RWPE2 (cell line): ENCODE measurements at regions not wholly inside any gene's neighbourhood (a gene's known extent, or its start where the extent isn't known, plus 50 kb on each side); places are given as distances from the start of the nearest gene placed in this dataset.
A peak's percentile ranks its signal among the peaks of the same experiment; 100 is the strongest.

Source experiments
- ATAC-seq: fragments of 200-7000 bp; cut with Tn5 transposase; 3 replicates; pipeline ENCODE4 v1.9.1; 2021; ENCODE audit warnings: low read depth
- DNase-seq: peaks from one replicate; pipeline ENCODE4 v3.0.0-alpha.2; 2020; ENCODE audit warnings: low spot score
- H3K27ac ChIP-seq: fragments of 450-650 bp; 2 replicates; pipeline ENCODE4 v1.5.1; 2017; ENCODE audit warnings: mild to moderate bottlenecking; ENCODE audit not compliant: poor library complexity, severe bottlenecking
- H3K27me3 ChIP-seq: fragments of 250-450 bp; sonication (Bioruptor Pico); 2 replicates; pipeline ENCODE4 v1.5.1; 2021; ENCODE audit warnings: mild to moderate bottlenecking, moderate library complexity; ENCODE audit not compliant: insufficient read depth, poor library complexity, severe bottlenecking
- H3K36me3 ChIP-seq: fragments of 250-450 bp; sonication (Bioruptor Pico); 2 replicates; pipeline ENCODE4 v1.5.1; 2020; ENCODE audit warnings: low read depth, mild to moderate bottlenecking, moderate library complexity
- H3K4me1 ChIP-seq: fragments of 250-450 bp; sonication (Bioruptor Pico); 2 replicates; pipeline ENCODE4 v1.5.1; 2021; ENCODE audit warnings: mild to moderate bottlenecking, moderate library complexity; ENCODE audit not compliant: insufficient read depth, poor library complexity, severe bottlenecking
- H3K4me3 ChIP-seq: fragments of 250-450 bp; sonication (Bioruptor Pico); 2 replicates; pipeline ENCODE4 v1.5.1; 2021; ENCODE audit warnings: mild to moderate bottlenecking, moderate library complexity; ENCODE audit not compliant: severe bottlenecking
- H3K9me3 ChIP-seq: fragments of 250-450 bp; sonication (Bioruptor Pico); 2 replicates; pipeline ENCODE4 v1.5.1; 2021; ENCODE audit warnings: mild to moderate bottlenecking, moderate library complexity; ENCODE audit not compliant: severe bottlenecking
- TF ChIP-seq, protein P1 (sequence below): fragments of 450-650 bp; IDR thresholded peaks from one replicate; pipeline ENCODE4 v1.5.1; 2017; ENCODE audit warnings: mild to moderate bottlenecking, moderate library complexity; ENCODE audit not compliant: poor library complexity, severe bottlenecking

DNA sequence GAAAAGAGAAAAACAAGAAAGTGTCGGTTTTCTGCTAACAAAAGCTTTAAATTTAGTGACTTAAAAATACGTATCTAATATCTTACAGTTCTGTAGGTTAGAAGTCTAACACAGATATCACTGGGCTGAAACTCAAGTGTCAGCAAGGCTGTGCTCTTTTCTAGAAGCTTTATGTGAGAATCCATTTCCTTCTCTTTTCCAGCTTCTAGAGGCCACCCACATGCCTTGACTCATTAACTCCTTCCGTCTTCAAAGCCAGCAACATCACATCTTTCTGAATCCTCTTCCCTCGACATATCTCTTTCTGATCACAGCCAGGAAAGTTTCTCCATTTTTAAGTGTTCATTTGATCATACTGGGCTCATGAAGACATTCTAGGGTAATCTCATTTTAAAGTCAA, 262.0 kb downstream of the MAFB start:
- no peaks in the 10 kb centered on the region for H3K36me3 ChIP-seq
- H3K4me1 ChIP-seq: peaks cover 7% of the 10 kb centered on the region
- DNase-seq (no peak), ATAC-seq (no peak)
- H3K9me3 ChIP-seq: no peaks in the 10 kb centered on the region
- no peak overlapping the region for H3K4me3 ChIP-seq
- H3K27ac ChIP-seq: no peak overlapping the region
- H3K27me3 ChIP-seq: no peaks in the 10 kb centered on the region
- TF ChIP-seq, protein P1, sequence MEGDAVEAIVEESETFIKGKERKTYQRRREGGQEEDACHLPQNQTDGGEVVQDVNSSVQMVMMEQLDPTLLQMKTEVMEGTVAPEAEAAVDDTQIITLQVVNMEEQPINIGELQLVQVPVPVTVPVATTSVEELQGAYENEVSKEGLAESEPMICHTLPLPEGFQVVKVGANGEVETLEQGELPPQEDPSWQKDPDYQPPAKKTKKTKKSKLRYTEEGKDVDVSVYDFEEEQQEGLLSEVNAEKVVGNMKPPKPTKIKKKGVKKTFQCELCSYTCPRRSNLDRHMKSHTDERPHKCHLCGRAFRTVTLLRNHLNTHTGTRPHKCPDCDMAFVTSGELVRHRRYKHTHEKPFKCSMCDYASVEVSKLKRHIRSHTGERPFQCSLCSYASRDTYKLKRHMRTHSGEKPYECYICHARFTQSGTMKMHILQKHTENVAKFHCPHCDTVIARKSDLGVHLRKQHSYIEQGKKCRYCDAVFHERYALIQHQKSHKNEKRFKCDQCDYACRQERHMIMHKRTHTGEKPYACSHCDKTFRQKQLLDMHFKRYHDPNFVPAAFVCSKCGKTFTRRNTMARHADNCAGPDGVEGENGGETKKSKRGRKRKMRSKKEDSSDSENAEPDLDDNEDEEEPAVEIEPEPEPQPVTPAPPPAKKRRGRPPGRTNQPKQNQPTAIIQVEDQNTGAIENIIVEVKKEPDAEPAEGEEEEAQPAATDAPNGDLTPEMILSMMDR: no peak

DNA sequence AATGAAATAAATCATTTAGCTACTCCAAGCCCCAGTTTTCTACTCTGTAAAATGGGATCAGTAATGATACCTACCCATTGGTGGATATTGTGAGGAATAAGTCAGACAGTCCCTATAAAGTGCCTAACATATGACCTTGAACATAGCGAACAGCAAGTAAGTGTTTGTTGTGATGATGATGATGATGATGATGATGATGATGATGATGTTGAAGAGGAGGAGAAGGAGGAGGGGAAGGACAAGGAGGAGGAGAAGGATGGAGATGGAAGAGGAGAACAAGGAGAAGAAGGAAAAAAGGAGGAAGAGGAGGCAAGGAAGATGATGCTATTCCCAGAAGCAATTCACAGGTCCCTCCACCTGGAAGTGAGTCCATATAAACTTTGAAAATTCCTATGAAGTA, 264.3 kb downstream of the MAFB start:
- Histone ChIP-seq H3K27me3 (no peaks in the 10 kb centered on the region), H3K4me3 (no peak overlapping the region), H3K36me3 (no peaks in the 10 kb centered on the region), H3K9me3 (no peaks in the 10 kb centered on the region), H3K27ac (no peak overlapping the region), H3K4me1 (no peaks in the 10 kb centered on the region)
- TF ChIP-seq, protein P1: no peak
- DNase-seq (no peak), ATAC-seq (no peak)

DNA sequence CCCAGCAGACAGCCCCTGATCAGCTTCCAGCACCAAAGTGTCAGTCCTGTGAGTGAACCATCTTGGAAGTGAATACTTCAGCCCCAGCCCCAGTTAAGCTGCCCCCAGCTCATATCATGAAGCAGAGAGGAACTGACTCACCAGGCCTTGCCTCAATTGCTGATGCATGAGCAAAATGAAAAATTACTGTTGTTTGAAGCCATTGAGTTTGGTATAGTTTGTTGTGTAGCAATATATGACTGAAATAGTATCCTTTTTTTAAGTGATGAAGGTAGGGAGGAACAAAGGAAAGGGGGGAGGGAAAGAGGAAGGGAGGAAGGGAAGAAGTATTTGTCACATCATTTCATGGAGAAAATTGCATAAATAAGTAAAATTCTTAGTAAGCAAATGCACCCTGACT, 266.4 kb downstream of the MAFB start:
- DNase-seq (no peak), ATAC-seq (peak; percentile 30; the same call in 2 of the 3 replicates)
- no peaks in the 10 kb centered on the region for H3K27me3 ChIP-seq
- H3K9me3 ChIP-seq: no peaks in the 10 kb centered on the region
- H3K4me3 ChIP-seq: no peak overlapping the region
- TF ChIP-seq, protein P1: no peak
- no peaks in the 10 kb centered on the region for H3K4me1 ChIP-seq
- H3K27ac ChIP-seq: no peak overlapping the region
- no peaks in the 10 kb centered on the region for H3K36me3 ChIP-seq

DNA sequence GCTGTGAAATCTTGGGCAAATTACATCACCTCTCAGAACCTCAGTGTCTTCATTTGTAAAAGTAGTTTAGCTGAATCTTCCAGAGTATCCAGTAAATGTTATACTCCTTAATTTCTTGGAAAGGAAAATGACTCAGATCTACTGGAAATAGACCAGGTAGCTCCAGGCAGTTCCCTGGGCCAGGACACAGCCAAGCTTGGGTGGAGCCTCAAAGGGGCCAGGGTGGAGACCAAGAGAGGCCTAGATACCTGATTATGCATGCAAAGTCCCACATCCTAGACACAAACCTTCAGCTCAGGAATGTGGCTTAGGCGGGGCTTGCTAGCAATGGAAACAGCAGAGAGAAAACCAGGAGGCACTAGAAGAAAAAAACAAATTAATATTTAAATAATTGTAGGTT, 272.8 kb downstream of the MAFB start:
- ATAC-seq (peak; percentile 98), DNase-seq (peak; percentile 92)
- no peak overlapping the region for H3K4me3 ChIP-seq
- H3K4me1 ChIP-seq: peaks cover 23% of the 10 kb centered on the region
- peak overlapping the region; percentile 50 for H3K27ac ChIP-seq
- no peaks in the 10 kb centered on the region for H3K36me3 ChIP-seq
- peaks cover 11% of the 10 kb centered on the region for H3K9me3 ChIP-seq
- TF ChIP-seq, protein P1: no peak
- H3K27me3 ChIP-seq: no peaks in the 10 kb centered on the region

GRCh38 chr20:40414843-40415615, 274.0 kb downstream of the MAFB start:
- TF ChIP-seq, protein P1: no peak
- no peak overlapping the region for H3K4me3 ChIP-seq
- H3K27me3 ChIP-seq: no peaks in the 10 kb centered on the region
- peaks cover 11% of the 10 kb centered on the region for H3K9me3 ChIP-seq
- peaks cover 23% of the 10 kb centered on the region for H3K4me1 ChIP-seq
- ATAC-seq: peak; percentile 44
- peak overlapping the region; percentile 50 for H3K27ac ChIP-seq
- DNase-seq: no peak
- no peaks in the 10 kb centered on the region for H3K36me3 ChIP-seq
